Hepatocyte (in vitro differentiated cells): ENCODE measurements at regions not wholly inside any gene's neighbourhood (a gene's known extent, or its start where the extent isn't known, plus 50 kb on each side); places are given as distances from the start of the nearest gene placed in this dataset.
"Not testable (repeated sequence)": the region's sequence is repeated elsewhere in the genome, so short reads cannot be mapped to it uniquely, and the experiment has no call there.

Experiments used
- EZH2 ChIP-seq: fragments of 200-600 bp; sonication (generic); IDR thresholded peaks from 2 replicates; pipeline ENCODE4 v1.6.1; 2016; ENCODE audit warnings: antibody characterized with exemption, mild to moderate bottlenecking, borderline replicate concordance
- EZH2phosphoT487 ChIP-seq: fragments of 200-600 bp; sonication (generic); IDR thresholded peaks from one replicate; pipeline ENCODE4 v1.6.1; 2018; ENCODE audit warnings: antibody characterized with exemption, mild to moderate bottlenecking, low read depth, moderate library complexity; ENCODE audit not compliant: unreplicated experiment, severe bottlenecking
- TF ChIP-seq, protein P1 (sequence below): fragments of 200-600 bp; sonication (generic); IDR thresholded peaks from 2 replicates; pipeline ENCODE4 v1.5.1; 2016; ENCODE audit warnings: antibody characterized with exemption, mild to moderate bottlenecking; ENCODE audit not compliant: poor library complexity

DNA sequence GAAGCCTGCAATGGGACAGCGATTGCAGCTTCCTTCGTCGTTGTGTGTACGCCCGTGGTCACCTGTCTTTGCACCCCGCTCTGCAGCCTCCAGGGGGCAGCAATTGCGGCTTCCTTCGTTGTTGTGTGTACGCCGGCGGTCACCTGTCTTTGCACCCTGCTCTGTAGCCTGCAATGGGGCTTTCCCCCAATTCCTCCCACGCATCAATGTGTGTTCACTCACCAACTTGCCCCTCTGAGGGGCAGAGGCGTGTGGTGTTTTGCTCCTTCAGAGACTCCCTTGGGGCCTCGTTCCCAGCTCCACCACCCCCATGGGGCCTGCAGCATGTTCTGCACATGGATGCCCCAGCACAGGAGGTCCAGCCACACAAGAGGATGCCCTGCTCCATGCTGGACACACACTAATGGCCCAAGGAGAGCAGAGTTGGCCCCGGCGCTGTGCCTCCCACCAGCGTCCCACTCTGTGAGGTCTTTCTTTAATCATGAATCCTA is 197.1 kb downstream of the LAT start:
- TF ChIP-seq, protein P1, sequence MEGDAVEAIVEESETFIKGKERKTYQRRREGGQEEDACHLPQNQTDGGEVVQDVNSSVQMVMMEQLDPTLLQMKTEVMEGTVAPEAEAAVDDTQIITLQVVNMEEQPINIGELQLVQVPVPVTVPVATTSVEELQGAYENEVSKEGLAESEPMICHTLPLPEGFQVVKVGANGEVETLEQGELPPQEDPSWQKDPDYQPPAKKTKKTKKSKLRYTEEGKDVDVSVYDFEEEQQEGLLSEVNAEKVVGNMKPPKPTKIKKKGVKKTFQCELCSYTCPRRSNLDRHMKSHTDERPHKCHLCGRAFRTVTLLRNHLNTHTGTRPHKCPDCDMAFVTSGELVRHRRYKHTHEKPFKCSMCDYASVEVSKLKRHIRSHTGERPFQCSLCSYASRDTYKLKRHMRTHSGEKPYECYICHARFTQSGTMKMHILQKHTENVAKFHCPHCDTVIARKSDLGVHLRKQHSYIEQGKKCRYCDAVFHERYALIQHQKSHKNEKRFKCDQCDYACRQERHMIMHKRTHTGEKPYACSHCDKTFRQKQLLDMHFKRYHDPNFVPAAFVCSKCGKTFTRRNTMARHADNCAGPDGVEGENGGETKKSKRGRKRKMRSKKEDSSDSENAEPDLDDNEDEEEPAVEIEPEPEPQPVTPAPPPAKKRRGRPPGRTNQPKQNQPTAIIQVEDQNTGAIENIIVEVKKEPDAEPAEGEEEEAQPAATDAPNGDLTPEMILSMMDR, result not testable (repeated sequence)
- not testable (repeated sequence) for TF ChIP-seq EZH2phosphoT487, EZH2
